CD4-positive, alpha-beta T cell treated with Interleukin-17A for 1 hour (primary cell): ENCODE measurements at regions not wholly inside any gene's neighbourhood (a gene's known extent, or its start where the extent isn't known, plus 50 kb on each side); places are given as distances from the start of the nearest gene placed in this dataset.
"Not testable (repeated sequence)": the region's sequence is repeated elsewhere in the genome, so short reads cannot be mapped to it uniquely, and the experiment has no call there.

Source experiments
- DNase-seq: peaks from one replicate; pipeline ENCODE4 v3.0.0-alpha.2; 2020

DNA sequence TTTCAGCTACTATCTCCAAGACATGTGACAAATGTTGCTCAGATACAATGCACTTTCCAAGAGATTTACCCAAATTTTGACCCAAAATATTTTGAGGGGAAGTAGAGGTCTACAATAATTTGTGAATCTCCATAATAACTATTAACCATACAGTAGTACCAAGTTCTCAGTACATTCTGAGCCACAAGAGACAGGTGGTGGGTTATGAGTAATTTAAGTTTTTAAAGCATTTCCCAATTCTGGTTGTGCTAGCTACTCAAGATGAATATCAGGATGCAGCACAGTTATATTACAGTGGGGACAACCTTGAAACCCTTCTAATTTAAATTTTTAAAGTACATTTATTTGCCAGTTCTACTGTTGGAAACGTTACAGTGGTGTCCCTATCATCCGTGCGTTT lies 92.2 kb upstream of the MITF start:
- DNase-seq = no peak

DNA sequence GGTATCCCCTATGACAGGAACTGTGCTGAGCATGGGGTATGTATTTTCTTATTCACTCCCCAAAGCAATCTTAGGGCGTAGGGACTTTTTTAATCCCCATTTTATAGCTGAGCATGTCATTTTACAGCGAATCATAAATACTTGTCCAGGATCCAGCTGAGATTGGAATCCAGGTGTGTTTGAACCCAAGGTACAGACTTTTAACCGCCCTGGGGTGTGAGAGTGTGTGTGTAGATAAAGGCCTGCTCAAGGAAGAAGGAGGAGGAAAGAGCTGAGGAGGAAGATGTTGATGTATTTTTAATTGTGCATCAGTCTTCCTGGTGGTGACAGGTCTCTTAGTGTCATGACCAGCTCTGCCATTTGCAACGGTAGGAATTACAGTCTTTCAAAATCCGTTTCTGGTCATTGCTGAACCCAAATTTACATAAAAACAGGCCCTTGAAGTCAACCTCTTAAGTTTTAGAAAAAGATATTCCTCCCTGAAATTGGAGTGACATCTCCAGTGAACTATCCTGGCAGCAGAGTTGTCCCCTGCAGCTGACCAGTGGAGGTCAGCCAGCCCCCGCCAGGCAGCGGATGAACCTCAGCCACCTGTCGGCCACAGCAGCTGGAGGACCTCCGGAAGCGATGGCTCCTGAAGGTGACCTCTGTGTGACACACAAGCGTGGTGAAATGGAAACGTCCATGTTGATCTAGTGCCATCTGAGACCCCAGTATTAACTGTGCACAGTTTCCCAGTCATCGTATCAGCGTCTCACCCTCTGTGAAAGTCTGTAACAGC lies 92.8 kb upstream of the MITF start:
- DNase-seq = no peak

DNA sequence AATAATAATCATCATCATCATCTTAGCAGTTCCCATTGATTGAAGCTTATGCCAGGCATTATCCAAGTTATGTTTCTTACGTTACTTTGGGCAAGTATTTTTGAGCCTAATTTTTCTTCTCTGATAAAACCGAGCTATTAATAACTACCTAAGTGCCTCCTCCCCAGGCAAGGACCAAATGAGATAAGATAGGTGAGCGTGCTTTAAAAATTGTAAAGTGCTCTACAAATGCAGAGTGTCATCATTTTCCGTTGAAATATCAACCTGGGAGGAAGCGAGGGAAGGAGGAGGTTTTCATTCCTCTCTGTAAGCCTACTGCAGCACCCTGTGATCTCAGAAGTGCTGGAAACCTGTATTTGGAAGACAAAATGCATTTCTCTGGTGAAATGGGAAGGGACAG lies 96.7 kb upstream of the MITF start:
- no peak for DNase-seq

DNA sequence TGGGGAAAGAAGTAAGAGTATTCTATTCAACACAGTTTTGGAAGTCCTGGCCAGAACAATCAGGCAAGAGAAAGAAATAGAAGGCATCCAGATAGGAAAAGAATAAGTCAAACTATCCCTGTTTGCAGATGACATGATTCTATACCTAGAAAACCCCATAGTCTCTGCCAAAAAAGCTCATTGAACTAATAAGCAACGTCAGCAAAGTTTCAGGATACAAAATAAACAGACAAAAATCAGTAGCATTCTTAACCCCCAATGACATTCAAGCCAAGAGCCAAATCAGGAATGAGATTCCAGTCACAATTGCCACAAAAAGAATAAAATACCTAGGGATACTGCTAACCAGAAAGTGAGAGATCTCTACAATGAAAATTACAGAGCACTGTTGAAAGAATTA lies 99.4 kb upstream of the MITF start:
- DNase-seq = no peak

DNA sequence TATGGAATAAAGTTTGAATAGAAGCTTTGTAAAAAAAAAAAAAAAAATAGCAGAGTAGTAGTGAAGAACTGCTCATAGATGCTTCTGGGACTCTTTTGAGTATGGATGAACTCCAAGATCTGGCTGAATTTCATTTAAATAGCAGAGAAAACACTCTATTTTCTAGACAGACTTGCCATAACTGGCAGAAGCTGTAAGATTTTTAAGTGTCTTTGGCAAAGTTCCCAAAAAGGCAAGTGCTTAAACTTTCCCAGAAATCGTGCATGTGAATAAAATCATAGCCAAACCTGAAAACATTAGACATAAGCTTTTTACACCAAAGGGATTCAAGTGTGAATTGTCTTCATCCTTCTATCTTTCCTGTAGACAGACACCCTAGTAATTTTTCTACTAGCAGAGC lies 110.3 kb upstream of the MITF start:
- DNase-seq = no peak

DNA sequence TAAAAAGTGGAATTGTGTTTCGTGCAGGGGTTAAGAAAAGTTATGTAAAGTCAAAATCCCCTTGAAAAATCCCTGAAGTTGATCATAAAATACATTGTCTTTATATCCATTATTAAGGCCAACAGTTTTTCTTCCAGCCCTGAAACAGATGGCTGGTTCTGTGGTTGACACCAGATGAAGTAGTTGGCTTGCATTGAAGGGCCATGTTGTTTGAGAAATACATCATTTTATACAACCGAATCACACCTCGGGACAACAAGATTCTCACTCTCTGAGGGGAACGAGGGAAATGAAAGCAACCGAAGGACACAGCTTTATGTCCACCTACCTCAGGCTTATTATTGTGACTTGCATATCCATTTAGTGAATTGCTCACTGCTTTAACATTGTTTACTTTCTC lies 126.0 kb upstream of the MITF start:
- no peak for DNase-seq

DNA sequence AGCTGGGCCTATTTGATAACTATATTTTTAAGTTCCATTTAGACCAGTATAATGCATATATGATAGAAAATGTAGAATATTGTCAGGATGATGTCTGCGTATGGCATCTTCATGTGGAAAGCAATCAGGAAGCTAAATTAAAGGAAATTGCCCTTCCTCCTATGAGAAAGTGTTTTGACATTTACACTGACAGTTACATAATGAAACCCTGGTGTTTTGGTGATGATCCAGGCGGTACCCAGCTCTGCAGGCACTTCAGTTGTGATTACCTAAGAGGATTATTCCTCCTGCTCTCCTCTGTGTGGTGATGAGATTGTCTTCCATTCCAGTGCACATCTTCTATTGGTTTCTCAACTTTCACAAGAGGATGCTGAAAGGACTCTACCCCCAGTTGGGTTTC lies 126.5 kb upstream of the MITF start:
- DNase-seq = no peak

DNA sequence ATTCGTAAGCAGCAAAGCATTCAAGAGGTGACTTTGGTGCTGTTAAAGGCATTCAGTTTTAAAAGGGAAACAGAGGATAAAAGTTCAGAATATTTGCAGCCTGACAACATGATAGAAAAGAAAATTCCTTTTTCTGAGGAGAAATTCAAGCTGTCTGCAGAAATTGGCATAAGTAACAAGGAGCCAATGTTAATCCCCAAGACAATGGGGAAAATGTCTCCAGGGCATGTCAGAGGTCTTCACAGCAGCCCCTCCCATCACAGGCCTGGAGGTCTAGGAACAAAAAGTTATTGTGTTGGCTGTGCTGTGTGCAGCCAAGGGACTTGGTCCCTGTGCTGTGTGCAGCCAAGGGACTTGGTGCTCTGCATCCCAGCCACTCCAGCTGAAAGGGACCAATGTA lies 129.7 kb upstream of the MITF start:
- not testable (repeated sequence) for DNase-seq

DNA sequence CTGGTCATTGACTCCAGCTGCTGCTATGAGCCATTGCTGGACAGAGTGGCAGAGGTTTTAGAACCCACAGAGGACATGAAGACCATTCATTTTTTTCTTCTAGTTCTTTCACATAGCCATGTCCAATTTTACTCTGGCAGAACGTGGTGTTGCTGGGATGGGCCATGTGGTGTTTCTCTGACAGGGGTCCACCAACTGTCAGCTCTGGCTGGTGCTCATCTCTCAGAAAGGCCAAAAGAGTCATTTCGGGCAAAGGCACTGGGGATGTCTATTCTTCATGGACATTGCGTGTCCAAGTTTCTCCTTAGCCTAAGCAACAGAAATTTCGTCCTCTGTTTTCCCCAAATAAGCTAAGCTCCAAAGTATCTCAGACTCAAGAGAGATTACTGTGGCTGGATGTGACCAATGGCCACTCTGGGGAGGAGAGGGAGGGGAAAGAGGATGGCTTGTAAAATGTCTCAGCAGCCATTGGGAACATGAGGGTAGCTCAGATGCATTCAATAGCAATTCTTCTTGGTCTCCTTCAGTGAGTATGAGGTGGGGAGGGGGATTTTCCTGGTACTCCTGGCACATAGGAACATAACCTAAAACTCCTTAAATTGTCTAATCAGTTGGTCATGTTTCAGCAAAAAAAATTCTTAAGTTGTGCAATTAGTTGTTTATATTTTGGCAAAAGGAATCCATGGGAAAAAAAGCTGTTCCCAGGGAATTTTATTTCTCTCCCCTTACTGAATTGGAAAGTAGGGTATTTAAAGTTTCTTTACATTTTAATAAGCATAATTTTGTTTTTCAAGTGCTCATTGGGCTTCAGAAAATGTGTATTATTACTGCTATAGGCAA lies 131.6 kb upstream of the MITF start:
- DNase-seq = no peak

DNA sequence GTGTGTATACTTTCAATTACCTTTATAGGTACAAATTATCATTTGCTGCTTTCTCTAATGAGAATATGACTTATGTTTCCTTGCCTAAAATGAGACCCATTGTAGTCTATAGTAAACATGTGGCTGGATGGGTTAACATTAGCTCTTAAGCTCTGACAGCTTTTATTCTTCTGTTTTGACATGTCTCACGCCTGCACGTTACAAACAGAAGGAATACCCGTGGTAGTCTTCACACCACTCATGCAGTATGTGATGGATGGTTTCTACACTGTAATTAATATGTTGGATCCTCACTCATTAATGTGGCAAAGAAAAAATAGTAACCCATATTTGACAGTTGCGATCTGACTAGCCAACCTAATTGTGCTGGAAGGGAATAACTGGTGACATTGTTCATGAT lies 133.4 kb upstream of the MITF start:
- no peak for DNase-seq

DNA sequence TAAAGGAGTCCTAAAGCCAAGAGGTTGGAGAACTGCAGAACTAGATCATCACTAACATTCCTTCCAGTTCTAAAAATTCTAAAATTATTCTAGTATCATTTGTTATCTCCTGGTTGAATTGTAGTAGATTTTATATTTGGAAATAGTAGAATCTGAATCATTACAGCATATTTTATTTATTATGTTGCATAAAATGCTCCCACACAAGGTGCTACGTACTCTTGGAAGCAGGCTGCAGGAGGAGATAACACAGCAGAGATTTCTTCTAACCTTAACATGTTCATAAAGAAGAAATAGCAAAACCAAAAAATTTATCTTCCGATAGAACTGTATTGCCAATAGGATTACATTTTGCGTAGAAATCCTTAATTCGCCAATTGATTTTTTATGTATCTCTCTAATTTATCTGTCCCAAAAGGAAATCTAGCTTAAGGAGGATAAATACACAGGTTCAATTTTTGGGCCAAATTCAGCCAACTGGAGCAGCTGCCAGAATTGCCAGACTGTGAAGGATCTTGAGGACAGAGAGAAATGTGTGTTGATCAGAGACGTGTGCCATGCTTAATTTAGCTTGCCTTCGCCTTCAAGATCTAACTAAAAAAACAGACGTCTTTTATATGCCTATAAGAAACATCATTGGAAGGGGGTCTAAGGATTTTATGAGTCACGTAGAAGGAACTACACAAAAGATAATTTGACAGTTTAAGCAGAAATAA lies 134.4 kb upstream of the MITF start:
- no peak for DNase-seq

DNA sequence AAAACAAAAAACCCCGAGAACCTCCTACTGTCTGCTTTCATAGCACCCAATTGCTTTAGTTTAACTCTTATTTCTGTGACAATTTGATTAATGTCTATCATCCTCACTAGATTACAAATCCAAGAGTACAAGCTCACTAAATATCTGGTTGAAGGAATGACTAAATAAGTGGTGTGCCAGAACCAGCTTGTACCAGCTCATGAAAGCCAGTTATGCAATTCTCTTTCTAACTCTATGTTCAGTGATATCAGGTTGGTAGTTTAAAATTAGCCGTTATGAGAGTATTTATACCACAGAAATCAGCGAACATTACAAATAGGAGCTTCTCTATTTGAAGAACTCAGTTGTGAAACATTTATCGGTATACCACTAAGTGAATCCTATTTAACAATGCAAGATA lies 137.2 kb upstream of the MITF start:
- no peak for DNase-seq

DNA sequence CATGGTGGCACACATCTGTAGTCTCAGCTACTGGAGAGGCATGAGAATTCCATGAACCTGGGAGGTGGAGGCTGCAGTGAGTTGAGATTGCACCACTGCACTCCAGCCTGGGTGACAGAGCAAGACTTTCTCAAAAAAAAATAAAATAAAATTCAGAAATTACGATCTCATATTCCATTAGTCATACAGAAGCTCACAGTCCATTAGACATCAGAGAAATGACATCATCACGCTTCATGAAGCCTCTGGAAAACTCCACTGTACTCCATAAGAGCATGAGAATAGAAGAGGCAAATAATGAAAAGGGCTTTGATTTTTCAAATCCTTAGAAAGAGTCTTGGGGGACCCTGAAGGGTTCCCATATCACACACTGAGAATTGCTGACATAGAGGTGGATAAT lies 145.0 kb upstream of the MITF start:
- no peak for DNase-seq

DNA sequence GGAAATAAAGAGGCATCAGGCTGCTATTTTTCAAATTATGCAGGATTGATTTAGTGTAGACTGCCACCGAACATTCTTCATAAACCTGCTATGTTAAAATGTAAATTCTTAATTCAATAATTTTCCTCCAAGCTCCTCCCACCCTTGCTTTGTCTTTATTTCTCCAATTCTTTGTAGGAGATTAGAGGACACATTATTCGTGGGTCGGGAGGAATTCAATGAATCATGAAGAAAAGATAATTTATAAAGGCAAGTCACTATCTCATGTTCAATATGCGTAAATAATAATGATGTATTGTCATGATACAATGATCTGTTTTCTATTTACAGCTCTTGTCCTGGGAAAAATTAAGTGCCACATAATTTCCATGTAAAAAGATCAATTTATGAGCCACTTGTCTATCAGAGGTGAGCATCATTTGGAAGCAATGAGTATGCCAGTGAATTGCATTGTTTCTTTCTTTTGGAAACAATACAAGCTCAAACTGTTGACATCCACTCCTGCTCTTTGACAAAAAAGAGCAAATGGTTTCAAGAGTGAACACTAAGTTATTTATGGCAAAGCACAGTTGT lies 148.0 kb upstream of the MITF start:
- no peak for DNase-seq

DNA sequence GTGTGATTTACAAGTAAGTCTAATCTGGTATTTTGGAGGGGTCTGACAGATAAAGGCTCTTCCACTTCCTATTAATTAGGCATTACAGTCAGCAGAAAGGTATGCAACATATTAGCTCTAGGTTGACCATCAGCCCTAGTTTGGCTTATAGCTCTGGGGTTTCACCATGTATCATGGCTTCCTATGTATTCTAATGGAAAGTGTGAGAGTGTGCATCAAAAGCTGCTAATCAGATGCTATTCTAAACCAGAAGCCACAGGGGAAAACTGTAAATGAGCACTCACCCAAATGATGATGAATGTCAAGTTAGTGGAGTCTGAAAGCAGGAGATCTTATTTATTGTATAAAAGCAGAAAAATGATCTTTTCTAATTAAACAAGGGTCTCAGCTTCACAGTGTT lies 149.2 kb upstream of the MITF start:
- no peak for DNase-seq

DNA sequence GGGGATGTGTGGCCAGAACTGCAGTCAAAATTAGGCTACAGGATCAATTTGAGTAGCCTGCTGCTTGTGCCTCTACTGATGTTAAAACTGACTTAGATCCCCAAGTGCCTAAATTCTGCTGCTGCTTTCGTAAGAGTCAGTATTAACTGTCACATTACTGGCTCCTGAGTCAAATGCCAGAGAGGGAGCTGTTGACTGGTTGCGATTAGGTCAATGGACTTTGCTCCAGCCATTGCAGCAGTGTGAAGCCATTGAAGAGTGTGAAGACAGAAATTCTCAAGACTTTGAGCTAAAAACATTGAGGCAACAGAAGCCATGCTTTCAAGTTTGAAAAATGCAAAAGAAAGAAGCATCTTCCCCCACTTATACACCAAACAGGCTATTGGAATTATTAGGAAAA lies 151.1 kb upstream of the MITF start:
- DNase-seq = no peak

DNA sequence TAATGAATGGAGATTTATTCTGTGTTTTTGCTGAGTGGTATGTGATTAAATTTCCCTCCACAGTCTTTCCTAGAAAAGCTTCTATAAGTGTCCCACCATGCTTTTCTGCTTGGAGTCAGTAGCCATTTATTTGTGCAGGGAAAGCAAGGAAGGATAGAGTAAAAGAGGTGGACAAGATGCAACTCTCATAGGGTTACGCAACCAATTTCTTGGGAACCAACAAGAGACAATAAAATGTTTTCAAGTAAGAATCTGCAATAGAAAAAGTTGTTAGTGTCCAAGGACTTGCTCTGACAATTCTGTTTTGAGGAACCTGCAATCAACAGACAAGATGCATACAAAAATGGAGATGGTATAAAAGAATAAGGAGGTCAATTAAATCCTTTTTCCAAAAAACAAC lies 153.8 kb upstream of the MITF start:
- DNase-seq = no peak

DNA sequence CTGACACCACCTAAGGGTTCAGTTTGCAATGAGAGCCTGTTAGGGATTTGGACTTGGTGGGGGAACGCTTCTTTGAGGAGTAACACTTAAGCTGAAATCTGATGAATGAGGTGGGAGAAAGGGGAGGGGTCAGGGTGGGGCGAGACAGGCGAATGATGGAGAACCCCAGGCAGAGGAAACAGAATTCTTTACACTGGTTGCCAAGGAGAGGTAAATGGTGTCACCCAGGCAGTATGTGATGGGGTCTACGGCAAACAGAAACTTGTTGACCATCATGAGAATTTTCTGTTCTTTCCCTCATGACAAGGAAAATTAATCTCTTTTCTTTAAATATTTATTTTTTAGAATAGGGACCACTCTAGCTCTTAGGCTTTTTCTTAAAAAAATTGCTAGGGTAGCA lies 157.2 kb upstream of the MITF start:
- no peak for DNase-seq

DNA sequence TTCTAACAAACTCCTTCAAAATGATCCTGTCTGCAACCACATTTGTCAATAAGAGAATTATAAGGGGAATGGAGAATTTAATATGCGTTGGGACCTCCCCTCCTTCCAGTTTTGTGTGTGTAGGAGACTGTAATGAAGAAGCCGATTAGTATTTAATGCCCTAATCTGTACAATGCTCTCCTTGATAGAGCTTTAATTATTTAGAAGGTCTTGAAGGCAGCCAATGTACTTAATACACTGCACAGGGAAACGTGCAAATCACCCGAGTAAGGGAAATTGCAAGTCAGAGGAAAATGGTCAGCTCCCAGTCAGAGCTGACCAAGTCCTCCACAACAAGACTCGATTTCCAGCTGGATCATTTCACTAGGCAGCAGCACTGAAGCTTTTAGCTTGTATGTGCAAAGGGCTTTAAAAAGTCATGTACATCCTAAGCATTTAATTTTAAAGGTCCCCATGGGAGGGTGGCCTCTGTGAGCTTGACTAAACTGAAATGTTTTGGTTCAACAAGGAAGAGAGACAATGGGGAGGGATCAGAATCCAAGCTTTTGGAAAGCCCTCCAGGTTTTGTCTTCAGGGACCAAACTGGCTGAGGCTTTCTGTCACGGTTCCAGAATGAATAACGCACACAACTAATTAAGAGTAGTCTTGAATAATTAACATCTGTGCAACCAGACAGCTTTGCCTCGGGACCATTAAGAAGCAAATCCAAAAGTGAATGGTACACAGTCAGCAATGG lies 159.8 kb upstream of the MITF start:
- no peak for DNase-seq

DNA sequence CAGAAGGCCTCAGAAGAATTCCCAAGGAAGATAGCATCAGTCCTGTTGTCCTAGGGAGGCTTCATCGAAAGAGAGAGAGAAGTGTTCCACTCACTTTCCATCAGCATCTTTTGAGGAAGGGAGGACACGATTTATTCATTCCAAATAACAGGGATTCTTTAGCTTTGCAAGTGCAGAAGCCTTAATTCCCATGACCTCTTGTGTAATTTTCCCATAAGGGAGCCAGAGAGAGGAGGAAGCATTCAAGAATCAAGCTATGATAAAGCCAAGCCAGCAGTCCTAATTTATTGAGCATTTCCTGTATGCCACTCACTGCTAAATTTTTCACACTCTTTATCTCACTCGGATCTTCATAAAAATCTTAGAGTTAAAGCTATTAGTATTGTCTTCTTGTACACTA lies 169.7 kb upstream of the MITF start:
- DNase-seq = no peak

DNA sequence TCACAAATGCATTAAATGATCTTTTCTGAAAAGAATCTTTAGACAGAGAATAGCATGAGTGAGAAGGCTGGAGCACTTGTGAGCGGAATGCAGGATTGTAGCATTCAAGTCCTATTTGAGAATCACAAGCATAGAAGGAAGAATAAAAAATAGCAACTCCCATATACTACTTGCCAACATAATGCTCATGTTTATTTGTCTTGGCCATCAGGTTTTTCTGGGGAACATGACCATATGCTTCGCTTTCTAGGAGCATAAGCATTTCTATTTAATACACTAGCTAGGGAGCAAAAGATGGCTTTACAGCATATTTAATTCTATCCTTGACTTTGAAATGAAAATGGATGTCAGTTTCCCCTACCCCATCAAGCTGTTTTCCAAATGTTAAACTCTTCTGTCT lies 170.3 kb upstream of the MITF start:
- DNase-seq = no peak

DNA sequence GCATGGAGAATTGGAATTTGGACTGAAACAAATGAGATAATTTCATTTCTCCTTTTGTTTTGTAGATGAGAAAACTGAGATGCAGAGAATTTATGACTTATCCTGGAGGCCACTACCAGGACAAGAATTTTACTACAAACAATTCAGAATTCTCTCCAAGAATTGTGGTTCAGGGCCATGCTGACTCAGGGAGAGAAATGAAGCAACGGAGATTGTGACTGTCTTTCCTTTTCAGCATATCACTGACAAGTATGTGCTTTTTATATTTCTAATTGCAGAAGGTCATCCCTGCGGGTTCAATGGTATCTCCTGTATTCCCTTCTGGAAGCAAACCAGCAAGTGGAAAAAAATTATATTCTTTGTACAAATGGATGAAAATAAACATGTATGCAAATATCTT lies 170.8 kb upstream of the MITF start:
- no peak for DNase-seq

DNA sequence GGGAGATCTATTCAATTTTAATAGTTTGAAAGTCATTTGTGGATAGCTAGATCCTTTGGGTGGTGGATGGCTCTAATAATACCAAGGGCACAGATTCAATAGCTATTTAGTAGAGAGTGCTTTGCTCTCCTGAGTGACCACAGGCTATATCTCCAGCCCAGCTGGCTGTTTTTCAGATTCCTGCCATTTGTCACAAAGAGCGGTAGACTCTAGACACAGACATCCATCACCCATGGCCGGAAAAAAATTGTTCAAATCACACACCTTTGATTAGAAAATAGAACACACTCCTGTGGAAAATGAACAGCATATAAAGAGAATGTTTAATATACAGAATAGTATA lies 171.6 kb upstream of the MITF start:
- no peak for DNase-seq
